OCI-LY7 (cell line): ENCODE measurements at regions not wholly inside any gene's neighbourhood (a gene's known extent, or its start where the extent isn't known, plus 50 kb on each side); places are given as distances from the start of the nearest gene placed in this dataset.

Experiments
- CTCF ChIP-seq: fragments of 200-600 bp; sonication (generic); conservative IDR thresholded peaks from 2 replicates; pipeline ENCODE4 v1.5.1; 2014; ENCODE audit warnings: mild to moderate bottlenecking, antibody characterized with exemption, low read length, moderate library complexity, mixed read lengths
- EZH2phosphoT487 ChIP-seq: fragments of 200-600 bp; sonication (generic); IDR thresholded peaks from 2 replicates; pipeline ENCODE4 v1.6.1; 2018; ENCODE audit warnings: low read depth, borderline replicate concordance, mild to moderate bottlenecking, mixed run types, antibody characterized with exemption, low read length, moderate library complexity, mixed read lengths

GRCh38 chr6:121971931-121972335 lies 427.5 kb upstream of the HSF2 start:
- TF ChIP-seq CTCF: no peak
- no peak for TF ChIP-seq EZH2phosphoT487
